ENCODE measurements at regions not wholly inside any gene's neighbourhood (a gene's known extent, or its start where the extent isn't known, plus 50 kb on each side); places are given as distances from the start of the nearest gene placed in this dataset.

DNA sequence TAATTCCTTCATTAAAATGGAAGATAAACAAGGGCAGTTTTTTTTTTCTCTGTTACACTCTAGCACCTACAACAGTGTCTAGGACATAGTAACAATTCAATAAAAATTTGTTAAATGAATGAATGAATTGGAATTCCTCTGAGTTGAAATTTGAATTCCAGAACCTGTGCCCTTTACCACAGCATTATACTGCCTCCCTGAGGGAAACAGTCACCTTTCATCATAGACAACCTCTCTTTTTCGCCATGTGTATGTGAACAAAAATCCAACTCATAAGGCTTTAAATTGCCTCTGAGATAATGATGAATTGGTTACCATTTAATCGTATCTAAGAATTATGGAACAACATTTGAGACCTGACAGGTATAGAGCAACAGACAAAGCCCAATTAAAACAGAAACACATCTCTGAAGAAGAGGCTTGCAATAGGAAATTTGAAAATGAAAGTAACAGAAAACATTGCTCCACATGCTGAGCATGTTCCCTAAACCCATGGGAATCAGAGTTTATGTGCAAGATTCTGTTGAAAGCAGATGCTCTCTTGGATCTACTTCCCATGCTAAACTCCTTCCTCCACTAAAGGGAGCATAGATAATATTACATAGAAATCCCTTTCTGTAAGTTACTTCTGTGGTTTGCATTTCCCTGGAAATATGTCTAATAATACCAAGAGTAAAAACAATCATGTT is 657.8 kb downstream of the GALC start:
- TF ChIP-seq, protein P1, sequence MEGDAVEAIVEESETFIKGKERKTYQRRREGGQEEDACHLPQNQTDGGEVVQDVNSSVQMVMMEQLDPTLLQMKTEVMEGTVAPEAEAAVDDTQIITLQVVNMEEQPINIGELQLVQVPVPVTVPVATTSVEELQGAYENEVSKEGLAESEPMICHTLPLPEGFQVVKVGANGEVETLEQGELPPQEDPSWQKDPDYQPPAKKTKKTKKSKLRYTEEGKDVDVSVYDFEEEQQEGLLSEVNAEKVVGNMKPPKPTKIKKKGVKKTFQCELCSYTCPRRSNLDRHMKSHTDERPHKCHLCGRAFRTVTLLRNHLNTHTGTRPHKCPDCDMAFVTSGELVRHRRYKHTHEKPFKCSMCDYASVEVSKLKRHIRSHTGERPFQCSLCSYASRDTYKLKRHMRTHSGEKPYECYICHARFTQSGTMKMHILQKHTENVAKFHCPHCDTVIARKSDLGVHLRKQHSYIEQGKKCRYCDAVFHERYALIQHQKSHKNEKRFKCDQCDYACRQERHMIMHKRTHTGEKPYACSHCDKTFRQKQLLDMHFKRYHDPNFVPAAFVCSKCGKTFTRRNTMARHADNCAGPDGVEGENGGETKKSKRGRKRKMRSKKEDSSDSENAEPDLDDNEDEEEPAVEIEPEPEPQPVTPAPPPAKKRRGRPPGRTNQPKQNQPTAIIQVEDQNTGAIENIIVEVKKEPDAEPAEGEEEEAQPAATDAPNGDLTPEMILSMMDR (IDR thresholded peaks at IDR 0.05; ENCODE audit: poor library complexity): peak; percentile 20
- no peak for TF ChIP-seq EZH2 (IDR thresholded peaks at IDR 0.05; ENCODE audit: borderline replicate concordance)
- TF ChIP-seq EZH2phosphoT487 (IDR thresholded peaks at IDR 0.05; ENCODE audit: low read depth, severe bottlenecking, unreplicated experiment): no peak

Measured in hepatocyte (in vitro differentiated cells).